ENCODE measurements at regions not wholly inside any gene's neighbourhood (a gene's known extent, or its start where the extent isn't known, plus 50 kb on each side); places are given as distances from the start of the nearest gene placed in this dataset.
A peak's percentile ranks its signal among the peaks of the same experiment; 100 is the strongest.

DNA sequence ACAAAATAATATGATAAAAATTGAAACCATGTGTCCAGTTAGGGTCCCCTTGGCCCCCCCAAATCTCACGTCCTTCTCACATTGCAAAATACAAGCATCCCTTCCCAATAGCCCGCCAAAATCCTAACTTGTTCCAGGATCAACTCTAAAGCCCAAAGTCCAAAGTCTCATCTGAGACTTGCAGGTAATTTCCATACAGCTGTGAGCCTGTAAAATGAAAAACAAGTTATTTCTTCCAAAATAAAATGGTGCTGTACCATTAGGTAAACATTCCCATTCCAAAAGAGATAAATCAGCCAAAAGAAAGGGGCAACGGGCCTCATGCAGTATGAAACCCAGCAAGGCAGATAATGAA is 51.0 kb upstream of the COBL start:
- Histone ChIP-seq H3K27me3 (replicated peaks) (no peaks in the 10 kb centered on the region), H3K4me3 (ENCODE audit: low read depth, low read length) (no peak overlapping the region), H3K27ac (no peak overlapping the region), H3K36me3 (replicated peaks) (no peaks in the 10 kb centered on the region)
- TF ChIP-seq, protein P1, sequence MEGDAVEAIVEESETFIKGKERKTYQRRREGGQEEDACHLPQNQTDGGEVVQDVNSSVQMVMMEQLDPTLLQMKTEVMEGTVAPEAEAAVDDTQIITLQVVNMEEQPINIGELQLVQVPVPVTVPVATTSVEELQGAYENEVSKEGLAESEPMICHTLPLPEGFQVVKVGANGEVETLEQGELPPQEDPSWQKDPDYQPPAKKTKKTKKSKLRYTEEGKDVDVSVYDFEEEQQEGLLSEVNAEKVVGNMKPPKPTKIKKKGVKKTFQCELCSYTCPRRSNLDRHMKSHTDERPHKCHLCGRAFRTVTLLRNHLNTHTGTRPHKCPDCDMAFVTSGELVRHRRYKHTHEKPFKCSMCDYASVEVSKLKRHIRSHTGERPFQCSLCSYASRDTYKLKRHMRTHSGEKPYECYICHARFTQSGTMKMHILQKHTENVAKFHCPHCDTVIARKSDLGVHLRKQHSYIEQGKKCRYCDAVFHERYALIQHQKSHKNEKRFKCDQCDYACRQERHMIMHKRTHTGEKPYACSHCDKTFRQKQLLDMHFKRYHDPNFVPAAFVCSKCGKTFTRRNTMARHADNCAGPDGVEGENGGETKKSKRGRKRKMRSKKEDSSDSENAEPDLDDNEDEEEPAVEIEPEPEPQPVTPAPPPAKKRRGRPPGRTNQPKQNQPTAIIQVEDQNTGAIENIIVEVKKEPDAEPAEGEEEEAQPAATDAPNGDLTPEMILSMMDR (IDR thresholded peaks at IDR 0.05; ENCODE audit: low read depth, low read length, missing control alignments) = no peak
- in situ Hi-C loops (cut with HindIII; ENCODE audit: low pct_ligation_motif_present, low sequenced_read_pairs) = no loop called here
- DNase-seq = no peak

DNA sequence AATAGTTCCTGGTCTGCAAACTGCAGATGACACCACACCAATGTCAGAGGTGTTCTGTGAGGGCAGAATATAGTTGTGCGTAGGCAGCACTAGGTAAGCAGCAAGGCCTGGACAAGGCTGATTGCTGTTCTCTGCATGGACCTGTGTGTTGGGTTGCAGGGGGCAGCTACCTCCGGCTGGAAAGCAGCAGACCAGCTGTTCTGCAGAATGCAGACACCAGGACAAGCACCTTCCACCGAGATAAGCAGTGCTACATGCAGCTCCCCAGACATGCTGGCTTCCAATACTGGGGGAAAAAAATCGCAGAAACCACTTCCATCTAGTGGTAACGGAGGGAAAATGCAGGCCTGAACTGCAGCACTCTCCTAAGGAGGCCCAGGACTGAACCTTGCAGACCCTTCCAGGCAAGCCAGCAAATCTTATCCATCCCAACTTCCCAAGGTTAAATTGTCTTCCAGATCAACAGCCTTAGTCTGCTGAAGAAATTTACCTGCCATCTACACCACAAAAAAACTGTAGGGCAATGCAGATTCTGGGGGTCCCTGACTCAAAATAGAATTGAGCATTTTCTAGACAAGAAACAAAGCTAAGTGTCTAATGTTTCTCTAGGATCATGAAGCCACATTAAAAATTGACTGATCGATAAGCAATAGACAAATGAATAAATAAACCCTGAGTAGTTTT is 50.5 kb upstream of the COBL start:
- in situ Hi-C loops (cut with HindIII; ENCODE audit: low pct_ligation_motif_present, low sequenced_read_pairs) = no loop called here
- no peaks in the 10 kb centered on the region for H3K36me3 ChIP-seq (replicated peaks)
- TF ChIP-seq, protein P1 (IDR thresholded peaks at IDR 0.05; ENCODE audit: low read depth, low read length, missing control alignments) = peak; percentile 80
- no peak overlapping the region for H3K4me3 ChIP-seq (ENCODE audit: low read depth, low read length)
- no peaks in the 10 kb centered on the region for H3K27me3 ChIP-seq (replicated peaks)
- no peak overlapping the region for H3K27ac ChIP-seq
- DNase-seq = peak; percentile 40

All from brain microvascular endothelial cell (primary cell).